SK-N-SH (cell line): ENCODE measurements at regions not wholly inside any gene's neighbourhood (a gene's known extent, or its start where the extent isn't known, plus 50 kb on each side); places are given as distances from the start of the nearest gene placed in this dataset.

Experiments used
- EP300 ChIP-seq, 2 experiments: IDR thresholded peaks; 2 replicates each; pipeline versions ENCODE4 v1.4.0 to v1.6.1; 2012; ENCODE audit warnings: borderline replicate concordance in 1 of 2, low read depth in 1 of 2, low read length in 1 of 2
- TAF1 ChIP-seq: IDR thresholded peaks from 2 replicates; pipeline ENCODE4 v1.6.1; 2012; ENCODE audit warnings: low read depth, mild to moderate bottlenecking, low read length, moderate library complexity, borderline replicate concordance
- YY1 ChIP-seq: IDR thresholded peaks from 2 replicates; pipeline ENCODE4 v1.4.0; 2012; ENCODE audit warnings: low read depth, mild to moderate bottlenecking
- TF ChIP-seq, protein P1 (sequence below): fragments of 200-600 bp; sonication (generic); IDR thresholded peaks from 2 replicates; pipeline ENCODE4 v1.6.1; 2017; ENCODE audit warnings: antibody characterized with exemption, mild to moderate bottlenecking, moderate library complexity

DNA sequence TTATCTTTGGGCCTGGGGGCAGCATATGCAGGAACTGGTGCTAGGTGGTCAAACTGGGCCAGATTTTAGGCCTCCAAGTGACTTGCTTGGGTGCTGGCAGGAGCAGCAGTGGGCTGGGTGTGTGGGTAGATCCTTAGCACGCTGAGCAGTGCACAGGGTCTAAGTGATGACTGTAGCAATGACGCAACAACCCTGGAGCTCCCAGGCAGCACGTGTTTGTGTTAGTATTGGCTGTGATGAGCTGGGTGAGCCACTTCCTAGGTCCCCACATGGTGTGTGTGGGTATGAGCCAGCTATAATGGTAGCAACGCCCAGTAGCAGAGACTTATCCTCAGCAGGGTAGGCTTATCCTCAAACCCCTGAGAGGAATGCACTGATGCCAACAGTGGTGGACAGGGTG is 570.6 kb upstream of the ROBO1 start:
- TF ChIP-seq YY1 (no peak), EP300 (IDR thresholded peaks at IDR 0.05; ENCODE audit: borderline replicate concordance in 1 of 2, low read depth in 1 of 2, low read length in 1 of 2) (no peak), TAF1 (no peak)
- TF ChIP-seq, protein P1, sequence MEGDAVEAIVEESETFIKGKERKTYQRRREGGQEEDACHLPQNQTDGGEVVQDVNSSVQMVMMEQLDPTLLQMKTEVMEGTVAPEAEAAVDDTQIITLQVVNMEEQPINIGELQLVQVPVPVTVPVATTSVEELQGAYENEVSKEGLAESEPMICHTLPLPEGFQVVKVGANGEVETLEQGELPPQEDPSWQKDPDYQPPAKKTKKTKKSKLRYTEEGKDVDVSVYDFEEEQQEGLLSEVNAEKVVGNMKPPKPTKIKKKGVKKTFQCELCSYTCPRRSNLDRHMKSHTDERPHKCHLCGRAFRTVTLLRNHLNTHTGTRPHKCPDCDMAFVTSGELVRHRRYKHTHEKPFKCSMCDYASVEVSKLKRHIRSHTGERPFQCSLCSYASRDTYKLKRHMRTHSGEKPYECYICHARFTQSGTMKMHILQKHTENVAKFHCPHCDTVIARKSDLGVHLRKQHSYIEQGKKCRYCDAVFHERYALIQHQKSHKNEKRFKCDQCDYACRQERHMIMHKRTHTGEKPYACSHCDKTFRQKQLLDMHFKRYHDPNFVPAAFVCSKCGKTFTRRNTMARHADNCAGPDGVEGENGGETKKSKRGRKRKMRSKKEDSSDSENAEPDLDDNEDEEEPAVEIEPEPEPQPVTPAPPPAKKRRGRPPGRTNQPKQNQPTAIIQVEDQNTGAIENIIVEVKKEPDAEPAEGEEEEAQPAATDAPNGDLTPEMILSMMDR, result no peak
